ENCODE measurements at regions not wholly inside any gene's neighbourhood (a gene's known extent, or its start where the extent isn't known, plus 50 kb on each side); places are given as distances from the start of the nearest gene placed in this dataset.
"Not testable (repeated sequence)": the region's sequence is repeated elsewhere in the genome, so short reads cannot be mapped to it uniquely, and the experiment has no call there.

DNA sequence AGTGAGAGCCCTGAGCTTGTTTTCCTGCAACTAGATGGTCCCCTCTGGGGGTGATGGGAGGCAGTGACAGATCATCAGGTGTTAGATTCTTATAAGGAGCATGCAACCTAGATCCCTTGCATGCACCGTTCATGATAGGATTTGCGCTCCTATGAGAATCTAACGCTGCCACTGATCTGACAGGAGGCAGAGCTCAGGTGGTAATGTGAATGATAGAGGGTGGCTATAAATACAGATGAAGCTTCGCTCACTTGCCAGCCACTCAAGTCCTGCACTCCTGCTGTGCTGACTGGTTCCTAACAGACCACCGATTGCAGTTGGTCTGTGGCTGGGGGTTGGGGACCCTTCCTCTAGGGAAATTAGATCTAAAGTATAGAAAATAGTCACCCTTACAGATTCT, 290.6 kb upstream of the ADCY2 start:
- no peak for DNase-seq

DNA sequence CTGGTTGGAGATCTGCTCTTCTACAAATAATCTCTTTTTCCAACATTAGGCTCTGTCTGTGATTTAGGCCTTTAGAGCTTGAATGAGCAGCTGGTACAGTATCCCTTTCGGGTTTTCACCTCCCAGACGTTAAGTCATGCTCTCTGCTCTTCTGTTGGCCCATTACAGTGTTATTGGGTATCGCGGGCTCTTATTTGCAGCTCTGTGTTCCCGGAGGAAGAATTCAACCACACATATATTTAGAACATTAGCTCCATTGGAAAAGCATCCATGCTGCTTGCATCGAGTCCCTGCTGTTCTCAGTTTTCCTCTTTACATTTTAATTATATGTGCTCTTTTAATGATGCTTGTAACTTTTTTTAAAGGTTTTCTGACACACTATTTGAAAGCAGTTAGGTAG, 278.0 kb upstream of the ADCY2 start:
- no peak for DNase-seq

DNA sequence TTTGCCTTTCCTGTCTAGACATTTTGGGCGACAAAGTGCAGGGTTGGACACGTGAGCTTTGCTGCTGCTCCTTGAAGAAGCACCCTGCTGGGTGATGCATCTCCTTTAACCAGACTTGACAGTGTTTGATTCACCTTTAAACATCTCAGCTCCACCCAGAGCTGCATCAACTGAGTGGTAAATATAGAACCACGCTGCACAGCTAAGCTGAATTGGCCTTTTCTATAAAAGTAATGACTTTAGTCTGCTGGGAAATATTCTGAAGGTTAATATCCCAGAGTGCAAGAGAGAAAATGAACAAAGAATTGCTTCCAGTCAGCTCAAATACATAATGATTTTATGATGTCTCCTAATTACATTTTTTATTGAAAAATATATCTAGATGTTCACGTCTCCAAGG, 264.3 kb upstream of the ADCY2 start:
- DNase-seq: no peak

DNA sequence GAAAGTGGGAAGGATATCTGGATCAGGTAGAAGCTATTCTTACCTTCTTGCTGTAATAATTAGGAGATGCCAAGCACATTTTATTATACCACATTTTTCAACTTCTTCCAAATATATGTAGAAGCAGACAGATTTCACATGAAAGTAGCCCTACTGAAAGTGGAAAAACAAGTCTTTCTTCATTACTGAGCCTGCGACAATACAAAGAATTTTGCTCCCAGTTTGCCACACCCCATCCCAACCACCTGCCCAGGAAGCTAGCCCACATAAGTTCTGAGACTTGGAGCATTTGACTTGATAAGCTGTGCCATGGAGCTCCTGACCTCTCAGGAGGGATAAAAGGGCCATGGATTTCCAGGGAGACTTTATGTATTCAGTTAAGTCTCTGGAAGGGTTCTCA, 249.1 kb upstream of the ADCY2 start:
- no peak for DNase-seq

DNA sequence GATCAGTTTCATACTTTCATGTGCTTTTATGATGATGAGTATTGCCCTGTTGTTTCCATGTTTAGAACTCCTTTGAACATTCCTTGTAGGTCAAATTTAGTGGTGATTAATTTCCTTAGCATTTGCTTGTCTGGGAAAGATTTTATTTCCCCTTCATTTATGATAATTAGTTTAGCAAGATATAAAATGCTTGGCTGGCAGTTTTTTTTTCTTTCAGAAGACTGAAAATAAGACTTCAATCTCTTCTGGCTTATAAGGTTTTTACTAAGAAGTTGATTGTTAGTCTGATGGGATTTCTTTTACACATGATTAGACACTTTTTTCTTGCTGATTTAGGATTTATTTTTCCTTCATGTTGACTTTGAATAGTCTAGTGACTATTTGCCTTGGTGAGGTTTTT, 238.9 kb upstream of the ADCY2 start:
- DNase-seq: no peak

DNA sequence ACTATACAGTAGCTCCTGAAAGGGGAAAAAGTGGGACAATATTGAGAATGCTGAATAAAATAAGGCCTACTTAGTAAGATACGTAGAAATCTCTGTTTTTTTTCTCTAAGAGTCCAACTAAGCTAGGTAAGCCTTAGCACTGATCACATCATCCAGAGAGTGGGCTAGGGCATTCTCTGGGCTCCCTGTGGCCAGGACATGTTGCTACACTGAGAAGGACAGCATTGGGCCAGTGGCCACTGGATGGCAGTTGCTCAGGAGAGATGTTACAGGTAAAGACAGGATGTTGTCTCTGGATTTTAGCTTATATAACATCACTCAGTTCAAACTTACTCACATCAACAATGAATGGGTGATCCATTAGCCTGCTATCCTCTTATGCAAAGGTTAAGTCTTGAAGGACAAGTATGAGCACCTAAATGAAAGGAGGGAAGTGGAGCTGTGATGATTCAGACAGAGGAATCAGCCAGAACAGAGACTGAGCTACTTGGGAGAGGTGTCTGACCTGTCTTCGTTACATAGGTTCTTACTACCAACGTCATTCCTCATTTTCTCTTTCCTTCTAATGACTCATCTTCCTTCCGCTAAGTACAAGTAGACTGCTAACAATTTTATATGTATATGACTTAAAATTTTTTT, 226.6 kb upstream of the ADCY2 start:
- no peak for DNase-seq

DNA sequence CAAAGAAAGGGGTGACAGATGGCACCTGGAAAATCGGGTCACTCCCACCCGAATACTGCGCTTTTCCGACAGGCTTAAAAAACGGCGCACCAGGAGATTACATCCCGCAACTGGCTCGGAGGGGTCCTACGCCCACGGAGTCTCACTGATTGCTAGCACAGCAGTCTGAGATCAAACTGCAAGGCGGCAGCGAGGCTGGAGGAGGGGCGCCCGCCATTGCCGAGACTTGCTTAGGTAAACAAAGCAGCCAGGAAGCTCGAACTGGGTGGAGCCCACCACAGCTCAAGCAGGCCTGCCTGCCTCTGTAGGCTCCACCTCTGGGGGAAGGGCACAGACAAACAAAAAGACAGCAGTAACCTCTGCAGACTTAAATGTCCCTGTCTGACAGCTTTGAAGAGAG, 225.2 kb upstream of the ADCY2 start:
- DNase-seq: not testable (repeated sequence)

DNA sequence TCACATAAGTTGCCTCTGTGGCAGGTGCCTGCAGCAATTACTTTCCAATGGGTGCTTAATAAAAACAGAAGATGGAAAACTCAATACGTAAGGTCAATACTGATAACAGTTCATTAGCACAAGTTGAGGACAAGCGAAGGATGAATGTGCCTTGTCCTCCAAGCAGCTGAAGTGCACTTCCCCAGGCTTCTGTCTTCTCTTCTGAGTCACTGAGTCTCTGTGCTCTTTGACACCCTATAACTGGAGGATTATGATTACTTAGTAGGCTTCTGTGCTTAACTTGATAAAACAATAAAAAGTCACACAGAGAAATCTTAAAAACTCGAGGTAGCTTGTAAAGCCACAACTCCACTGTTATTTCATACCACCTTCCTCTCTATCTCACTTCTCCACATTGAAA, 216.6 kb upstream of the ADCY2 start:
- no peak for DNase-seq

DNA sequence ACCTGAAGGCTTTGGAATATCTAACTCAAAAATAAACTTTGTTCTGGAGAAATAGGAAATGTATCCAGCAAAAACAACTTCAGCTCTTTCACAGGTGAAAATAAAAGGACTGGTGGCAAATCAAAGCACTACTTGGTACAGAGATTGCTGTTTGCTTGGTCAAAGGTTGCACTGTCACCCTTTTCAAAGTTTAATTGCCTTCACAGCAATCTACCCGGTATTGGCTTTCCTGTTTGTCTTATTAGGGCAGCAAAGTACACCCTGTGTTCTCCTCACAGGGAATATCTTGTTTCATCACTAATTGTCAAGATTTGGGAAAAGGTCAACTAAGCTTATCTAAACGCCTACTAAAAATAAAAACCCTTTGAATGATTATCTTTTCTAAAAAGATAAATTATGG, 214.1 kb upstream of the ADCY2 start:
- DNase-seq: no peak

DNA sequence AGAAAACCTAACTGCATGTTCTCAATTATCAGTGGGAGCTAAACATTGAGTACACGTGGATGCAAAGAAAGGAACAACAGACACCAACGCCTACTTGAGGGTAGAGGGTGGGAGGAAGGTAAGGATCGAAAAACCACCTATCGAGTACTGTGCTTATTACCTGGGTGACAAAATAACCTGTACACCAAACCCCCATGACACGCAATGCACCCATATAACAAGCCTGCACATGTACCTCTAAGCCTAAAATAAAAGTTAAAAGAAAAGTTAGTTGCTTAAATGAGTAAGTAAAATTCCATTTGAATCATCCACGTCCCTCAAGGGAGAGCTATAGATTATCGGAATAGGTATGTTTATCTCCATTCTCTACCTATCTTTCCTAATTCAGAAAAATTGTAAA, 210.2 kb upstream of the ADCY2 start:
- no peak for DNase-seq

DNA sequence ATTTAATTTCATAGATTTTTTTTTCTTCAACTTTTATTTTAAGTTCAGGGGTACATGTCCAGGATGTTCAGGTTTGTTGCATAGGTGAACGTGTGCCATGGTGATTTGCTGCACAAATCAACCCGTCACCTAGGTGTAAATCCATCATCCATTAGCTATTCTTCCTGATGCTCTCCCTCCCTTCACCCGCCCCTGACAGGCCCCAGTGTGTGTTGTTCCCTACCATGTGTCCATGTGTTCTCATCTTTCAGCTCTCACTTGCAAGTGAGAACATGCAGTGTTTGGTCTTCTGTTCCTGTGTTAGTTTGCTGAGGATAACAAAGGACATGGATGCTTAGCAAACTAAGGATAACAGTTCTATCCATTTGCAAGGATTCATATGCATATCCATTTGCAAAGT, 209.1 kb upstream of the ADCY2 start:
- no peak for DNase-seq

DNA sequence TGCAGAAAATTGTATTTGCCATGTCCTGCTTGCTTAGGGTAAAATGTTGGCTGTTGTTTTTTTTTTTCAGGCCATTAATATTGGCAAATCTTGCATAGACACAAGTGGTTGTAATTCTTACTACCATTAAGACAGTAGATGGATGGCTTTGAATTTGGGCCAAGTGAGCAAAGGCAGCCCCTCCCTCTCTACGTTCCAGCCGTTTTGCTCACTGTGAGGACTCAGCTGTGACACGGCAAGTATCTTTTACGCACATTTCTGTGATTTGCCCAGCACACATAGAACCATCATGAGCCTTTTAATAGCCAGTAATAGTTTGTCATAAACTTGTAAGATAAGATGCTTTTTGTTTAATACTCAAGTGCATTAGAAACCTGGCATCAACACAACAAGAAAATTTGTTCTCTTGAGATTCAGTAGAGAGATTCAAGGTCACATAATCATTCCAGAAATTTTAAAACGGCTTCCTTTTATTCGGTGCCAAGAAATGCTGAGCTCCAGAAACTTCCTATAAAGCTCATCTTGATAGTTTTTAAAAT, 205.2 kb upstream of the ADCY2 start:
- DNase-seq: no peak

DNA sequence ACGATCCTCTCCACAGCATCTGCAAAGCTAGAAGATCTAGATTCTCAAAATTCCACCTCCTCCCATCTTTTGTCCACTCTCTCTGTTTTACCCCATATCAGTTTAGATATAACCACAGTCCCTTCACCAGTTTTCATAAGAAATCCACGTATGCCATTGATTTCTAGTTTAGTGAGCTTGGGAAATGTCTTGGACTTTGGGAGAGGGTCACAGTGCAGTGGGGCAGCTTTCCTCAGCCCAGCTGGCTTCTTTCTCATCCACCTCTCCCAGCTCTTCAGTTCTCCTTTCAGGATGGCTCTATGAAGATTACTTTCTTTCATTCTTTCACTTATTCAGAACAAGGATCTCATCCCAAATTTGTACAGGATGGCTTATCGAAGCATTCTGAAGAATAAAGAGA, 203.9 kb upstream of the ADCY2 start:
- DNase-seq: no peak

DNA sequence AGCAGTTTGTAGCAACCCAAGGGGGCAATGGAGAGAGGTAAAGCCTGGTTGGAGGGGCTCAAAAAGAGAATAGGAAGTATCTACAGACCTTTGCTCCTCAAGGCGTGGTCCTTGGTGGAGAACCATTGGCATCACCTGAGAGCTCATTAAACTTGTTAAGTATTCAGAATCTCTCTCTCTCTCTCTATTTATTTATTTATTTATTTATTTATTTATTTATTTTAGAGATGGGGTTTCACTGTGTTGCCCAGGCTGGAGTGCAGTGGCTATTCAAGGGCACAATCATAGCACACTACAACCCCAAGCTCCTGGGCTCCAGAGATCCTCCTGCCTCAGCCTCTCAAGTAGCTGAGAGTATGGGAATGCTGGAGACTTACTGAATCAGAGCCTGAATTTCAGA, 193.1 kb upstream of the ADCY2 start:
- no peak for DNase-seq

DNA sequence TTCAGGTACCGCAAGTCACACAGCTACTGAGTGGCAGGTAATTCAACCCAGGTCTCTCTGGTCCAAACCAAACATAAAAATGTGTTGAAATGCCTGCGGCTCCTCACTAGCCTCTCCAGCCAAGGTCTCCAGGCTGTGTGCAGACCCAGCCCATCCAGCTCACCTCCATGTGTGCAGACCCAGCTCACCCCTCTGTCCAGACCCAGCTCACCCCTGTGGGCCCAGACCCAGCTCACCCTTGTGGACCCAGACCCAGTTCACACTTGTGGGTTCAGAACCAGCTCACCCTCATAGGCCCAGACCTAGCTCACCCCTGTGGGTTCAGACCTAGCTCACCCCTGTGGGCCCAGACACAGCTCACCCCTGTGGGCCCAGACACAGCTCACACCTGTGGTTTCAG, 188.0 kb upstream of the ADCY2 start:
- no peak for DNase-seq

DNA sequence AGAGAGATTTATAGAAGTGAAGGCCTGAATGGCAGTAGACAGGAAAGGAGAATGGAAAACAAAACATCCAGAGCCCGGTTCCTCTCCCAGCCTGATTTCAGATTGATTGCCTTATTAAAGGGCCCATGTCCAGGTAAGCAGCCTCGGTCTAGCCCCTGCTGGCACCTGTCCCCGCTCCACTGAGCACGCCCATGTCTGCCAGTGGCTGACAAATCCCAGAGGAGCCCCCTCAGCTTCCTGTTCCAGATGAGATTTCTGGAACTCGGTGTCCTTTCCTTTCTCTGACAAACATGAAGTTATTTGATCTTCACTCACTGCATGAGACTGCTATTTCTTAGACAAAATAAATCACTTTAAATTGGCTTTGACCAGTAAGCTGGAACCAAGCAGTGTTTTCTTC, 187.0 kb upstream of the ADCY2 start:
- no peak for DNase-seq

DNA sequence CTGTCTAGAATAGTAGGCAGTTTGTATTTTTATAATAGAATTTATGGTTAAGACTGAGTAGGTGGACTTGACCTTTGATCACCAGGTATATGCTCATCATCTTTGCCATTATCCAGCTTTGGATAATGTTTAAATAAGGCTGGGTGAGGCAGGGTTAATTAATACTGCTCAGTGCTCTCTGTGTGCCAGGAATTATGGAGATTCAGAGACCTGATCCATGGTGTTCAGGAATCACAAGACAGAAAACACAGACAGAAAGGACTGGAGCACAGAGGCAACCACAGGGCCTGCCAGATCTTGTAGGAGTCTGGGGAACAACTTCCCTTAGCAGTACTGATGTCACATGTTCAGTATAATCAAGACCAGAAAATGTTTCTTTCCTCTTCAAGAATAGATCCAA, 186.3 kb upstream of the ADCY2 start:
- DNase-seq: no peak

DNA sequence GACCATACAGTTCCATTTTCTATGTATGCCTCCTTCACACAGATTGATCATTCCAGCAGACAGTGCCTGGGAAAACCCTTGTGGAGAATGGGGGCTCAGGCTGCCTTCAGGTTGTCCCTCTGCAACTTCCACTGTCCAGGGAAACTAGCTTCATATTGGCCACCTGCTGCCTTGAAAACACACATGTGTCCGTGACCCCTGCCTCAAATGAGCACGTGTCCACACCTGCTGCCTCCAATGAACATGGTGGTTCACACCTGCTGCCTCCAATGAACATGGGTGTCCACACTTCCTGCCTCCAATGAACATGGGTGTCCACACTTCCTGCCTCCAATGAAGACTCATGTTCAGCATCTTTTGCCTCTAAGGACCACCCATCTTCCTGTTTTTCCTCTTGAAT, 185.4 kb upstream of the ADCY2 start:
- DNase-seq: no peak

DNA sequence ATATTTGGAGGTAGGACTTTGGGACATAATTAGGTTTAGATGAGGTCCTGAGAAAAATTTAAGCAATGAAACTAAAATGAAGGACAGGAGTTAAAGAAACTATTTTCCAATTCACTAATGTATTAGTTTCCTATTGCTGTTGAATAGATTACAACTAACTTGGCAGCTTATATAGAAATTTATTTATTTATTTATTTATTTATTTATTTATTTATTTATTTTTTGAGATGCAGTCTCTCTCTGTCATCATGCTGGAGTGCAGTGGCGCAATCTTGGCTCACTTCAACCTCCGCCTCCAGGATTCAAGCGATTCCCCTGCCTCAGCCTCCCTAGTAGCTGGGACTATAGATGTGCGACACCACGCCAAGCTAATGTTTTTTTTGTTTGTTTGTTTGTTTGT, 182.4 kb upstream of the ADCY2 start:
- DNase-seq: no peak

DNA sequence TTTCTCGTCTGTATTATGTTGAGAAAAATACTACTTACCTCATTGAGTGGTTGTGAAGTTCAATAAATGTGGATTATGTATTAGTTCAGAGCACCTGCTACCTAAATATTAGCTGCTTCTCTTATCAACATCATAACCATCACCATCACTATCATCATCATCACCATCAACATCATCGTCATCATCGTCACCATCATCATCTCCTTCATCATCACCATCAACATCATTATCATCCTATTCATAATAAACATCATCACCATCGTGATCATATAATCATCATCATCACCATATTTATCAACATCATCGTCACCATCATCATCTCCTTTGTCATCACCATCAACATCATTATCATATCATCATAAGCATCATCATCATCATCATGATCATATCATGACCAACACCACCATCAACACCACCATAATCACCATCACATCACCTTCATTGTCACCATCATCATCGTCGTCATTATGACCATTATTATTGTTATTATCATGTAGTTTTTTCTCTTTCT, 181.0 kb upstream of the ADCY2 start:
- DNase-seq: no peak

DNA sequence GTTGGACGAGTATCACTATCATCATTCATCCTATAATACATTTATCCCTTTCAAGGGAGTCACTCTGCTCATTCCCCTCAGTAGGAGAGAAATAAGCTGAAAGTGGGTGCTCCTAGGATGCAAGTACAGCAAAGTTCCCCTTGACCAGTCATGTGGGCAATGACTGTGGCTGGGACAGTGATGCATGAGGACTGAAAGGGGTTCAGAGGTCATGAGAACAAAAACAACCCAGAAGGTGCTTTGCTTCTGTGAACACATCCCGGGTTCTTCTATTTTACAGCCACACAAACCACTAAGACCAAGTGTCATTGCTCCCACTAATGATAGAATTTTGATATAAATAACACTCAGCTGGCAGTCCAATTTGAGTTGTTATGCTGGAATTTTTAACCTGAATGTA, 177.8 kb upstream of the ADCY2 start:
- no peak for DNase-seq

DNA sequence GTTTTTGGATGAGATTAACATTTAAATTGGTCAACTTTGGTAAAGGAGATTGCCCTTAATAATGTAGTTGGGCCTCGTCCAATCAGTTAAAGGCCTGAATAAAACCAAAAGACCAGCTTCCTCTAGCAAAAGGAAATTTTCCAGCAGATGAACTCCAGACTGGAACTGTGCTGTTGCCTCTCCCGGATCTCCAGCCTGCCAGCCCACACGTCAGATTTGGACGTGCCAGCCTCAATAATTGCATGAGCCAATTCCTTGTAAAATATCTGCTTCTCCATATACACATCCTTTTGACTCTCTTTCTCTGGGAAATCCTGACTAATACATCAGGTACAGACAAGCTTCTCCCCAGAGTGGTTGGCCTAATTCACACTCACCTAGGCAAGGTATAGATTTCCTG, 175.8 kb upstream of the ADCY2 start:
- DNase-seq: no peak

DNA sequence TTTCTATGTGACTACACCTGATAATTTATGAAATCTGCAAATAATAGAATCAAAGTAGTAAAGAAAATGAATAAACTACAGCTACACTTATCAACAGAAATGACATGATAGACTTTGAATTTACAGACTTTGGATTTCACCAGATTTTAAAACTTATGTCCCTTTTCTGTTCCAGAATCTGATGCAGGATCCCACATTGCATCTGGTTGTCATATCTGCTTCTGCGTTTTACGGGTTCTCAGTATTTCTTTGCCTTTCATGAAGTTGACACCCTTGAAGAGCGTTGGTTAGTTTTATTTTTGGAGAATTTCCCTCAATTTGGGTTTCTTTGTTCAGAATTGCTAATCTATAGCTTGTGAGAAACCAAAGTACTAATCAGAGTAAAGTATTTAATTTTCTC, 174.9 kb upstream of the ADCY2 start:
- DNase-seq: no peak

DNA sequence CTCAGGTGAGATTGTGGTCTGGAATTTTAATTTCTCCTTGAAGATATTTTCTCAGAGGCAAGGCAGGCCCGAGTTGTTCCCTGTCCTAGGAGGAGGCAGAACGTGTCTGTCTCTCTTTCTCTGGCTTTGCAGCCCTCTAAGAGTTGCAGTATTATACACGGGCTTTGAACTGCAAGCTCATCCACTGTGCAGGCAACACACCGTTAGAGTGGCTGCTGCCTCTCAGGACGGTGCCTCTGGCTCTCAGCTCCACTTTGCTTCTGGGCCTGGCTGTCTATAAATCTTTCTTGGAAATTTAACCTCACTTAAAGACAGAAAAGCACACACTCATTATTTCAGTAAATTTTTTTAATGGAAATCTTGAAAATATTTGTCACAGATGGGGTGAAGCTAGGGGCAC, 170.1 kb upstream of the ADCY2 start:
- no peak for DNase-seq

DNA sequence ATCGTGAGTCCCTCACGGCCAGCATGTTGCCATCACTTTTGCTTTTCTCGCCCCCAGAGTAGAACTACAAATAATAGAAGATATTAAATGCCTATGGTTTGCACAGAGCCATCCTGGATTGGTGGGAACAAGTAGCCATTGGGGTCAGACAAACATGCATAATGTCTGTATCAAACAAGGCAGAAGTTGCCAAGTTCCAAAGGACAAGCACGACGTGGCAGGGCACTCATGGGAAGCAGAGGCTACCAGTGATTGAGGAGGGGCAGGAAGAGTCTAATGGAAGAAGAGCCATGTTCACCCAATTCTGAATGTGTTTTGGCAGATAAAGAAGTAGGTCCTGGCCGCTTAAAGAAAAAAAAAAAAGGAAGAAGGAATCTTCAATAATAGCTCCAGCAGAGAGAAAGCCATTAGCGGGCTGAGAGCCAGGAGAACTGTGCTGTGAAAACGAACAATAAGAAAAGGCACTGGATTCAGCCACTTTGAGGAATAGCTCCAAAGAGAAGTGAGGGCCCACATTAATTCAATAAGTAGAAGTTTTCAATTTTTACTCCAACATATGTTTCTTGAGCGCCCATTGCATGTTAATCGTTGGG, 153.7 kb upstream of the ADCY2 start:
- DNase-seq: no peak

All from 8988T (cell line).